MM.1S (cell line): ENCODE measurements at regions not wholly inside any gene's neighbourhood (a gene's known extent, or its start where the extent isn't known, plus 50 kb on each side); places are given as distances from the start of the nearest gene placed in this dataset.

Experiments
- DNase-seq: peaks from one replicate; pipeline ENCODE4 v3.0.0-alpha.2; 2015
- H2AFZ ChIP-seq: fragments of 300-600 bp; sonication (generic); 2 replicates; pipeline ENCODE4 v1.6.0; 2016; ENCODE audit warnings: antibody characterized with exemption, low read length
- H3F3A ChIP-seq: fragments of 300-600 bp; sonication (generic); 2 replicates; pipeline ENCODE4 v1.6.1; 2016; ENCODE audit warnings: mild to moderate bottlenecking, antibody characterized with exemption, low read length, moderate library complexity, mixed read lengths; ENCODE audit not compliant: insufficient read depth
- H3K27ac ChIP-seq: fragments of 300-600 bp; sonication (generic); 2 replicates; pipeline ENCODE4 v1.5.1; 2016; ENCODE audit warnings: mild to moderate bottlenecking, low read length
- H3K27me3 ChIP-seq: fragments of 300-600 bp; sonication (generic); replicated peaks from 2 replicates; pipeline ENCODE4 v1.6.0; 2016; ENCODE audit warnings: low read length; ENCODE audit not compliant: insufficient read depth
- H3K36me3 ChIP-seq: fragments of 300-600 bp; sonication (generic); replicated peaks from 2 replicates; pipeline ENCODE4 v1.6.1; 2016; ENCODE audit warnings: mild to moderate bottlenecking, low read length, mixed read lengths; ENCODE audit not compliant: insufficient read depth
- H3K4me1 ChIP-seq: fragments of 300-600 bp; sonication (generic); 2 replicates; pipeline ENCODE4 v1.6.1; 2016; ENCODE audit warnings: low read length, mixed read lengths
- H3K4me2 ChIP-seq: fragments of 300-600 bp; sonication (generic); 2 replicates; pipeline ENCODE4 v1.6.0; 2016; ENCODE audit warnings: low read depth, low read length
- H3K4me3 ChIP-seq: fragments of 300-600 bp; sonication (generic); 2 replicates; pipeline ENCODE4 v1.5.1; 2016; ENCODE audit warnings: low read length, mixed read lengths
- H3K79me2 ChIP-seq: fragments of 300-600 bp; sonication (generic); 2 replicates; pipeline ENCODE4 v1.6.1; 2016; ENCODE audit warnings: mixed run types, low read length, mixed read lengths
- H3K9ac ChIP-seq: fragments of 300-600 bp; sonication (generic); 2 replicates; pipeline ENCODE4 v1.6.1; 2016; ENCODE audit warnings: low read length, mixed read lengths
- H3K9me2 ChIP-seq: fragments of 300-600 bp; sonication (generic); replicated peaks from 2 replicates; pipeline ENCODE4 v1.6.1; 2016; ENCODE audit warnings: mild to moderate bottlenecking, low read length, mixed read lengths; ENCODE audit not compliant: insufficient read depth
- H3K9me3 ChIP-seq: fragments of 300-600 bp; sonication (generic); replicated peaks from 2 replicates; pipeline ENCODE4 v1.6.1; 2016; ENCODE audit warnings: mild to moderate bottlenecking, low read length, mixed read lengths; ENCODE audit not compliant: insufficient read depth
- H4K20me1 ChIP-seq: fragments of 300-600 bp; sonication (generic); 2 replicates; pipeline ENCODE4 v1.6.1; 2016; ENCODE audit warnings: mild to moderate bottlenecking, low read length, moderate library complexity, mixed read lengths; ENCODE audit not compliant: insufficient read depth
- EZH2 ChIP-seq: fragments of 300-600 bp; sonication (generic); optimal IDR thresholded peaks from 2 replicates; pipeline ENCODE3; 2017; ENCODE audit warnings: low read depth, mild to moderate bottlenecking, antibody characterized with exemption, low read length, mixed read lengths
- EZH2phosphoT487 ChIP-seq: fragments of 300-600 bp; sonication (generic); IDR thresholded peaks from 2 replicates; pipeline ENCODE4 v1.6.1; 2018; ENCODE audit warnings: antibody characterized with exemption, low read length
- TF ChIP-seq, protein P1 (sequence below): fragments of 300-600 bp; sonication (generic); IDR thresholded peaks from 2 replicates; pipeline ENCODE4 v1.5.1; 2016; ENCODE audit warnings: antibody characterized with exemption, low read length, mixed read lengths

DNA sequence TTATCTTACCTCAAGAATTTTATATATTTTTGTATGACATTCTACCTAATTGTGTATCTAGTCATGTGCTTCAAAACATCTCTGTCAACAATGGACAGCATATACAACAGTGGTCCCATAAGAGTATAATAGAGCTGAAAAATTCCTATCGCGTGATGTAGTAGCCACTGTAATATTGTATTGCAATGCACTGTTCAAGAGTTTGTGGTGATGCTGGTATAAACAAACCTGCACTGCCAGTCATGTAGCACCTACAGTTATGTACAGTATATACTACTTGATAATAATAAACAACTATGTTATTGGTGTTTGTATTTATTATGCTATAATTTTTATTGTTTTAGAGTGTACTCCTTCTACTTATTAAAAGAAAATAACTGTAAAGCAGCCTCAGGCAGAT, 672.7 kb downstream of the CD109 start:
- H3F3A ChIP-seq, result no peaks in the 10 kb centered on the region
- no peaks in the 10 kb centered on the region for H3K4me1 ChIP-seq
- no peaks in the 10 kb centered on the region; the same call in 1 of the 2 replicates for H3K9me2 ChIP-seq
- no peaks in the 10 kb centered on the region for H4K20me1 ChIP-seq
- H2AFZ ChIP-seq, result no peak overlapping the region
- TF ChIP-seq EZH2 (no peak), EZH2phosphoT487 (no peak)
- TF ChIP-seq, protein P1, sequence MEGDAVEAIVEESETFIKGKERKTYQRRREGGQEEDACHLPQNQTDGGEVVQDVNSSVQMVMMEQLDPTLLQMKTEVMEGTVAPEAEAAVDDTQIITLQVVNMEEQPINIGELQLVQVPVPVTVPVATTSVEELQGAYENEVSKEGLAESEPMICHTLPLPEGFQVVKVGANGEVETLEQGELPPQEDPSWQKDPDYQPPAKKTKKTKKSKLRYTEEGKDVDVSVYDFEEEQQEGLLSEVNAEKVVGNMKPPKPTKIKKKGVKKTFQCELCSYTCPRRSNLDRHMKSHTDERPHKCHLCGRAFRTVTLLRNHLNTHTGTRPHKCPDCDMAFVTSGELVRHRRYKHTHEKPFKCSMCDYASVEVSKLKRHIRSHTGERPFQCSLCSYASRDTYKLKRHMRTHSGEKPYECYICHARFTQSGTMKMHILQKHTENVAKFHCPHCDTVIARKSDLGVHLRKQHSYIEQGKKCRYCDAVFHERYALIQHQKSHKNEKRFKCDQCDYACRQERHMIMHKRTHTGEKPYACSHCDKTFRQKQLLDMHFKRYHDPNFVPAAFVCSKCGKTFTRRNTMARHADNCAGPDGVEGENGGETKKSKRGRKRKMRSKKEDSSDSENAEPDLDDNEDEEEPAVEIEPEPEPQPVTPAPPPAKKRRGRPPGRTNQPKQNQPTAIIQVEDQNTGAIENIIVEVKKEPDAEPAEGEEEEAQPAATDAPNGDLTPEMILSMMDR, result no peak
- H3K79me2 ChIP-seq, result no peaks in the 10 kb centered on the region
- H3K36me3 ChIP-seq, result no peaks in the 10 kb centered on the region
- no peak for DNase-seq
- H3K27ac ChIP-seq, result no peak overlapping the region
- no peaks in the 10 kb centered on the region for H3K27me3 ChIP-seq
- H3K9me3 ChIP-seq, result no peaks in the 10 kb centered on the region
- no peak overlapping the region for H3K4me3 ChIP-seq
- no peak overlapping the region for H3K4me2 ChIP-seq
- H3K9ac ChIP-seq, result no peak overlapping the region

DNA sequence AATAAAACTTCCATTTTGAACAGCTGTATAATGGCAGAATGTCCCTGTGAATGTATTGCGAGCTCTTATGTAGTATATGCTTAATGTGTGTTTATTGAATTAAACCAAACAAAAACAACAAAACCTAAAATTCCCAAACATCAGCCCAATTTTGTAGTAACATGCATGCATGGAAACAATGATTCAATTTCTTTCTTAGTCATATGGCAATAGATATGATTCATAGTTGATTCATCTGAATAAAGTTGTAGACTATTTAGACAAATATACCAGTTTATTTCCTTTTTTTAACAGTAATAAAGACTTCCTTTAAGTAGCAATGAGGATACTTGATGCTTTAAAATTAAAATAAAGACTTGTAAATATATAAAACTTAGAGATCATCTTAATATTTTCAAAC, 670.6 kb downstream of the CD109 start:
- Histone ChIP-seq H4K20me1 (no peaks in the 10 kb centered on the region), H3K36me3 (no peaks in the 10 kb centered on the region), H3K9me3 (no peaks in the 10 kb centered on the region), H3K4me1 (no peaks in the 10 kb centered on the region), H3K27ac (no peak overlapping the region), H2AFZ (no peak overlapping the region), H3K9me2 (no peaks in the 10 kb centered on the region; the same call in 1 of the 2 replicates), H3F3A (no peaks in the 10 kb centered on the region), H3K27me3 (no peaks in the 10 kb centered on the region), H3K4me2 (no peak overlapping the region), H3K9ac (no peak overlapping the region), H3K4me3 (no peak overlapping the region), H3K79me2 (no peaks in the 10 kb centered on the region)
- DNase-seq, result no peak
- TF ChIP-seq, protein P1, result no peak
- TF ChIP-seq EZH2, result no peak
- TF ChIP-seq EZH2phosphoT487, result no peak

DNA sequence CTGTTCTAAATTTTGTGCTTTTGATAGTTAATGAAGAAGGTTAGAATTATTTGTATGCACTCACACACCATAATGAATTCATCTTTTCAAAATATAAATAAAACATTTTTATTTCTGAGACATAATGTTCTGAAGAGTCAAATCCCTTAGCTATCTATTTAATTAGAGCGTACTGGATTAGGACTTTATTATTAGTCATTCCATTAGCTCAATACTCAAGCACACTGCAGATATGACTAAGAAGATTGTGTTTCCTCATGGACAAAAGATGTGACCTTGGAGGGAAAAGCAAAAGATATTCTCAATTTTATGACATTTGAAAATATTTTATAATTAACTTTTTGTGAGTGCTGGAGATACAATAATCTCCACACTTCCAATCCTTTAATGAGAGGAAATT, 666.4 kb downstream of the CD109 start:
- no peaks in the 10 kb centered on the region for H3K27me3 ChIP-seq
- TF ChIP-seq EZH2, result no peak
- no peak for DNase-seq
- H4K20me1 ChIP-seq, result no peaks in the 10 kb centered on the region
- no peaks in the 10 kb centered on the region for H3K36me3 ChIP-seq
- H3K4me1 ChIP-seq, result no peaks in the 10 kb centered on the region
- no peaks in the 10 kb centered on the region for H3F3A ChIP-seq
- no peak overlapping the region for H3K4me3 ChIP-seq
- H3K79me2 ChIP-seq, result no peaks in the 10 kb centered on the region
- no peak overlapping the region for H2AFZ ChIP-seq
- H3K4me2 ChIP-seq, result no peak overlapping the region
- no peak overlapping the region for H3K9ac ChIP-seq
- no peak overlapping the region for H3K27ac ChIP-seq
- no peaks in the 10 kb centered on the region for H3K9me2 ChIP-seq
- H3K9me3 ChIP-seq, result no peaks in the 10 kb centered on the region

DNA sequence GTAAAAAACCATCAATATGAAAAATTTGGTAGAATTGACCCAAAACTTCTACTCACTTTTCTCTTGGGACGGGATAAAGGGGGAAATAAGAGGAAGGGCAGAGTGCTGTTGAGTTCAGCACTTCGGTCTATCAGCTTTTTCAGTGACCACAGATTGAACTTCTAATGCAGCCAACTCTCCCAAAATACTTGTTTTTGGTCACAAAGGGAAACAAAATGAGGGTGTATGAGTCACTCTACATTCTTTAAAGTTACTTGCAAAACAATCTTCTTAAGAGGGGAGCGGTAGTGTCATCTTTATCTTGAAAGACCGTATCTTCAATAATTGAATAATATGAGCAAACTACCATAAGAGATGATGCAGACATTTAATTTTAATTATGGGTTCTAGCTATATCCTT, 661.3 kb downstream of the CD109 start:
- Histone ChIP-seq H3K36me3 (no peaks in the 10 kb centered on the region), H2AFZ (no peak overlapping the region), H3K4me3 (no peak overlapping the region), H3K4me2 (no peak overlapping the region), H3K9ac (no peak overlapping the region), H3K27me3 (no peaks in the 10 kb centered on the region), H3K9me2 (no peaks in the 10 kb centered on the region), H3K27ac (no peak overlapping the region), H3F3A (no peaks in the 10 kb centered on the region), H3K4me1 (peaks cover 13% of the 10 kb centered on the region; the same call in 1 of the 2 replicates), H3K9me3 (no peaks in the 10 kb centered on the region), H4K20me1 (no peaks in the 10 kb centered on the region), H3K79me2 (no peaks in the 10 kb centered on the region)
- no peak for DNase-seq
- no peak for TF ChIP-seq EZH2
- TF ChIP-seq, protein P1, result no peak
- no peak for TF ChIP-seq EZH2phosphoT487
